H1 (cell line): ENCODE measurements at regions not wholly inside any gene's neighbourhood (a gene's known extent, or its start where the extent isn't known, plus 50 kb on each side); places are given as distances from the start of the nearest gene placed in this dataset.

ENCODE experiments used
- CTCF ChIA-PET: fragments of 300-600 bp; sonication (Branson Sonifier 250); formaldehyde crosslinking; loops from one replicate; lab custom pipeline; 2021; ENCODE audit not compliant: partially characterized antibody; lab: Charles Lee
- POLR2A ChIA-PET: fragments of 300-600 bp; sonication (Branson Sonifier 250); formaldehyde crosslinking; loops from one replicate; lab custom pipeline; 2021; ENCODE audit warnings: inconsistent platforms; ENCODE audit not compliant: partially characterized antibody; lab: Charles Lee
- DNase-seq, 2 experiments: peaks; one replicate each; pipeline versions ENCODE4 v3.0.0 to v3.0.0-alpha.2; 2010 to 2022; ENCODE audit warnings: low spot score in 2 of 2, low read depth in 1 of 2, mixed read lengths in 1 of 2
- FAIRE-seq: peaks from 2 replicates; lab custom pipeline; 2011; peaks lifted over from hg19 to GRCh38; lab: Jason Lieb, UNC
- H2AFZ ChIP-seq: 2 replicates; pipeline ENCODE4 v1.8.1; 2012; ENCODE audit warnings: low read length, inconsistent platforms
- H2AK5ac ChIP-seq: 2 replicates; pipeline ENCODE4 v1.6.1; 2013; ENCODE audit warnings: low read depth, low read length
- H2BK120ac ChIP-seq: replicated peaks from 2 replicates; pipeline ENCODE3; 2013; ENCODE audit warnings: low read depth, low read length, inconsistent platforms
- H2BK12ac ChIP-seq: 2 replicates; pipeline ENCODE4 v1.6.1; 2013; ENCODE audit warnings: low read depth, low read length
- H2BK15ac ChIP-seq: 2 replicates; pipeline ENCODE4 v1.6.1; 2013; ENCODE audit warnings: low read length
- H2BK20ac ChIP-seq: 2 replicates; pipeline ENCODE4 v1.6.1; 2013; ENCODE audit warnings: low read length
- H2BK5ac ChIP-seq: 2 replicates; pipeline ENCODE4 v1.6.1; 2013; ENCODE audit warnings: low read depth, low read length
- H3K14ac ChIP-seq: 2 replicates; pipeline ENCODE4 v1.6.1; 2013; ENCODE audit warnings: inconsistent platforms; ENCODE audit not compliant: insufficient read length
- H3K18ac ChIP-seq: 2 replicates; pipeline ENCODE4 v1.6.1; 2013; ENCODE audit warnings: low read length; ENCODE audit errors: extremely low read depth
- H3K23ac ChIP-seq: 2 replicates; pipeline ENCODE4 v1.6.1; 2013; ENCODE audit warnings: inconsistent platforms; ENCODE audit not compliant: insufficient read length
- H3K23me2 ChIP-seq: 2 replicates; pipeline ENCODE4 v1.6.1; 2013; ENCODE audit warnings: low read depth, low read length
- H3K27ac ChIP-seq: 2 replicates; pipeline ENCODE4 v1.6.1; 2011; ENCODE audit warnings: low read depth, low read length, inconsistent platforms
- H3K27me3 ChIP-seq, 4 experiments: replicated peaks in 1 of 4; 1 replicate in 1 of 4; 2 replicates in 3 of 4; pipeline versions ENCODE4 v1.6.1 to v1.8.1; 2011 to 2013; ENCODE audit warnings: low read length in 3 of 4, mild to moderate bottlenecking in 3 of 4, inconsistent platforms in 2 of 4, mixed read lengths in 2 of 4, moderate library complexity in 1 of 4; ENCODE audit not compliant: control insufficient read depth in 3 of 4, insufficient read depth in 3 of 4; ENCODE audit errors: extremely low read depth in 1 of 4
- H3K36me3 ChIP-seq, 4 experiments: 2 replicates each; pipeline versions ENCODE4 v1.6.1 to v1.8.1; 2011 to 2013; ENCODE audit warnings: mild to moderate bottlenecking in 4 of 4, low read length in 3 of 4, moderate library complexity in 2 of 4, control low read depth in 1 of 4, inconsistent platforms in 1 of 4; ENCODE audit not compliant: insufficient read depth in 4 of 4, control insufficient read depth in 2 of 4
- H3K4ac ChIP-seq: replicated peaks from 2 replicates; pipeline ENCODE3; 2013; ENCODE audit warnings: low read length, low read depth, mixed read lengths, inconsistent platforms; ENCODE audit not compliant: insufficient read length
- H3K4me1 ChIP-seq, 4 experiments: replicated peaks in 1 of 4; 1 replicate in 1 of 4; 2 replicates in 3 of 4; pipeline versions ENCODE4 v1.6.1 to v1.8.1; 2011 to 2013; ENCODE audit warnings: low read length in 3 of 4, inconsistent platforms in 2 of 4, mixed read lengths in 1 of 4; ENCODE audit not compliant: insufficient read depth in 4 of 4, control insufficient read depth in 3 of 4
- H3K4me2 ChIP-seq, 2 experiments: 2 replicates each; pipeline versions ENCODE4 v1.6.1 to v1.8.1; 2011 to 2013; ENCODE audit warnings: low read depth in 2 of 2, low read length in 2 of 2, control low read depth in 1 of 2, inconsistent platforms in 1 of 2, mild to moderate bottlenecking in 1 of 2; ENCODE audit not compliant: insufficient read depth in 1 of 2
- H3K4me3 ChIP-seq, 4 experiments: fragments of 200-600, 300-600 bp in 1 of 4; sonication (generic), shearing (Covaris generic), sonication (Bioruptor Twin) in 1 of 4; 2 replicates each; pipeline versions ENCODE4 v1.5.1 to v1.8.1; 2011 to 2016; ENCODE audit warnings: low read length in 4 of 4, low read depth in 3 of 4, control low read depth in 2 of 4, inconsistent platforms in 2 of 4, mild to moderate bottlenecking in 2 of 4, mixed read lengths in 1 of 4, moderate library complexity in 1 of 4; ENCODE audit not compliant: insufficient read depth in 2 of 4; ENCODE audit errors: extremely low read depth in 1 of 4
- H3K56ac ChIP-seq: replicated peaks from 2 replicates; pipeline ENCODE3; 2013; ENCODE audit warnings: low read depth, mild to moderate bottlenecking, mixed read lengths, low read length, inconsistent platforms; ENCODE audit not compliant: insufficient read length
- H3K79me1 ChIP-seq: 2 replicates; pipeline ENCODE4 v1.6.1; 2013; ENCODE audit warnings: low read depth, low read length, control low read depth
- H3K79me2 ChIP-seq, 2 experiments: 2 replicates each; pipeline versions ENCODE4 v1.6.1 to v1.8.1; 2012 to 2013; ENCODE audit warnings: low read length in 2 of 2, mild to moderate bottlenecking in 2 of 2, inconsistent platforms in 1 of 2; ENCODE audit not compliant: insufficient read depth in 2 of 2, control insufficient read depth in 1 of 2
- H3K9ac ChIP-seq, 4 experiments: replicated peaks in 1 of 4; 1 replicate in 1 of 4; 2 replicates in 3 of 4; pipeline versions ENCODE4 v1.6.1 to v1.8.1; 2011 to 2013; ENCODE audit warnings: low read depth in 3 of 4, low read length in 3 of 4, control low read depth in 2 of 4, mild to moderate bottlenecking in 2 of 4, moderate library complexity in 2 of 4, inconsistent platforms in 1 of 4; ENCODE audit errors: extremely low read depth in 1 of 4
- H3K9me3 ChIP-seq, 2 experiments: 2 replicates each; pipeline versions ENCODE4 v1.6.1 to v1.8.1; 2012 to 2013; ENCODE audit warnings: mild to moderate bottlenecking in 2 of 2, moderate library complexity in 2 of 2, control low read depth in 1 of 2, inconsistent platforms in 1 of 2, low read depth in 1 of 2, low read length in 1 of 2, mixed read lengths in 1 of 2; ENCODE audit not compliant: insufficient read depth in 2 of 2
- H4K20me1 ChIP-seq, 2 experiments: replicated peaks in 1 of 2; 2 replicates each; pipeline versions ENCODE3 to v1.8.1; 2011 to 2013; ENCODE audit warnings: inconsistent platforms in 2 of 2, low read length in 2 of 2, mild to moderate bottlenecking in 1 of 2; ENCODE audit not compliant: insufficient read depth in 2 of 2, control insufficient read depth in 1 of 2
- H4K5ac ChIP-seq: 2 replicates; pipeline ENCODE4 v1.6.1; 2013; ENCODE audit warnings: low read length, low read depth, mixed read lengths, inconsistent platforms; ENCODE audit not compliant: insufficient read length
- H4K8ac ChIP-seq: 2 replicates; pipeline ENCODE4 v1.8.0; 2013; ENCODE audit warnings: mild to moderate bottlenecking, moderate library complexity, low read length, inconsistent platforms; ENCODE audit not compliant: insufficient read depth; ENCODE audit errors: extremely low read depth
- H4K91ac ChIP-seq: replicated peaks from 2 replicates; pipeline ENCODE3; 2013; ENCODE audit warnings: low read length, mixed read lengths, inconsistent platforms; ENCODE audit not compliant: insufficient read length
- ATF2 ChIP-seq: IDR thresholded peaks from 2 replicates; pipeline ENCODE4 v1.6.1; 2012; ENCODE audit warnings: low read length, inconsistent platforms
- BCL11A ChIP-seq, 2 experiments: IDR thresholded peaks; one replicate each; pipeline ENCODE4 v1.6.1; 2011; ENCODE audit warnings: low read depth in 2 of 2, low read length in 2 of 2, mild to moderate bottlenecking in 2 of 2
- BRCA1 ChIP-seq: IDR thresholded peaks from 2 replicates; pipeline ENCODE4 v1.6.1; 2012; ENCODE audit warnings: low read depth, low read length, improper control_type of control experiment
- CREB1 ChIP-seq: IDR thresholded peaks from 2 replicates; pipeline ENCODE4 v1.6.1; 2012; ENCODE audit warnings: inconsistent platforms
- EP300 ChIP-seq, 2 experiments: IDR thresholded peaks; 1 replicate in 1 of 2; 2 replicates in 1 of 2; pipeline ENCODE4 v1.6.1; 2011 to 2012; ENCODE audit warnings: low read depth in 2 of 2, low read length in 2 of 2, mild to moderate bottlenecking in 2 of 2, borderline replicate concordance in 1 of 2, inconsistent platforms in 1 of 2, moderate library complexity in 1 of 2
- FOSL1 ChIP-seq: IDR thresholded peaks from 2 replicates; pipeline ENCODE4 v1.6.1; 2011; ENCODE audit warnings: mild to moderate bottlenecking, low read depth, low read length, moderate library complexity; ENCODE audit not compliant: insufficient read depth
- GTF2F1 ChIP-seq: IDR thresholded peaks from 2 replicates; pipeline ENCODE4 v1.6.1; 2012; ENCODE audit warnings: low read depth, low read length, improper control_type of control experiment, borderline replicate concordance
- HDAC6 ChIP-seq: IDR thresholded peaks from one replicate; pipeline ENCODE4 v1.7.1; 2012; ENCODE audit warnings: low read depth, mild to moderate bottlenecking, inconsistent platforms, low read length, moderate library complexity
- JUND ChIP-seq: IDR thresholded peaks from 2 replicates; pipeline ENCODE4 v1.6.1; 2011; ENCODE audit warnings: mild to moderate bottlenecking, improper control_type of control experiment, low read length
- NANOG ChIP-seq: IDR thresholded peaks from 2 replicates; pipeline ENCODE4 v1.6.1; 2011; ENCODE audit warnings: low read length, low read depth, mild to moderate bottlenecking, inconsistent platforms; ENCODE audit not compliant: insufficient read depth, poor library complexity, severe bottlenecking
- POLR2AphosphoS5 ChIP-seq: IDR thresholded peaks from 2 replicates; pipeline ENCODE4 v1.6.1; 2011; ENCODE audit warnings: low read depth, low read length
- SIX5 ChIP-seq: IDR thresholded peaks from 2 replicates; pipeline ENCODE4 v1.6.1; 2011; ENCODE audit warnings: mild to moderate bottlenecking, low read depth, low read length
- SRF ChIP-seq: IDR thresholded peaks from 2 replicates; pipeline ENCODE4 v1.6.1; 2011; ENCODE audit warnings: mild to moderate bottlenecking, low read depth, low read length, moderate library complexity
- WGBS, 2 experiments: shearing (Covaris generic) in 1 of 2; methylation state at CpG; one replicate each; pipeline versions ENCODE4 v1.1.6 to v1.1.7; 2013 to 2015; ENCODE audit warnings: low lambda C conversion rate in 2 of 2, mixed read lengths in 2 of 2, inconsistent platforms in 1 of 2, low coverage in 1 of 2, missing lambda C conversion rate in 1 of 2; ENCODE audit not compliant: insufficient replicate concordance in 2 of 2, insufficient coverage in 1 of 2, insufficient read length in 1 of 2; ENCODE audit errors: extremely low coverage in 1 of 2, missing lambda C conversion rate in 1 of 2; 5-methylcytosine and 5-hydroxymethylcytosine counted together

- Histone ChIP-seq H3K23me2 (no peaks in the 10 kb centered on the region), H3K14ac (no peak overlapping the region), H3K9me3 (no peaks in the 10 kb centered on the region; a peak in 1 of 4 replicates), H3K9ac (no peak overlapping the region), H4K5ac (no peak overlapping the region), H3K36me3 (no peaks in the 10 kb centered on the region), H3K4me2 (no peak overlapping the region), H3K23ac (no peak overlapping the region), H3K4ac (peak overlapping the region; percentile 32), H3K79me1 (no peaks in the 10 kb centered on the region), H4K20me1 (no peaks in the 10 kb centered on the region), H2BK12ac (no peak overlapping the region), H3K79me2 (no peaks in the 10 kb centered on the region), H3K4me3 (no peak overlapping the region), H3K56ac (no peak overlapping the region), H3K27ac (no peak overlapping the region), H4K91ac (no peak overlapping the region)
- FAIRE-seq = no peak
- DNase-seq = no peak
- TF ChIP-seq ATF2 = no peak
- TF ChIP-seq GTF2F1 = no peak
- no peak for TF ChIP-seq JUND
- TF ChIP-seq POLR2AphosphoS5 = no peak
- TF ChIP-seq EP300 (IDR thresholded peaks at IDR 0.05; ENCODE audit: borderline replicate concordance in 1 of 2, low read depth in 2 of 2, low read length in 2 of 2) = no peak
- no peak for TF ChIP-seq BCL11A (IDR thresholded peaks at IDR 0.05; ENCODE audit: low read depth in 2 of 2, low read length in 2 of 2)
- no peak for TF ChIP-seq FOSL1
- no peak for TF ChIP-seq NANOG
- no peak for TF ChIP-seq SIX5
- no peak for TF ChIP-seq CREB1
- TF ChIP-seq HDAC6 = no peak
- TF ChIP-seq SRF = no peak
- TF ChIP-seq BRCA1 = no peak
- TF ChIP-seq, all 59 proteins: peak for 0
- Histone ChIP-seq H4K8ac (no peak overlapping the region), H2AFZ (no peak overlapping the region), H2BK5ac (no peak overlapping the region), H3K4me1 (peaks cover 0 to 3% (median 0%) of the 10 kb centered on the region in 4 experiments; a peak in 1 of 7 replicates), H2AK5ac (no peak overlapping the region), H2BK15ac (no peak overlapping the region), H2BK20ac (no peak overlapping the region), H2BK120ac (no peak overlapping the region), H3K18ac (no peak overlapping the region), H3K27me3 (no peaks in the 10 kb centered on the region)
- POLR2A ChIA-PET = no interaction called here
- 78% methylated on average over 4 of the region's 4 CpGs; no CpG with 5 or more reads in 1 of the 2 experiments for WGBS, 2 experiments
- CTCF ChIA-PET = no interaction called here
Measured at GRCh38 chr17:62907961-62908360, 58.1 kb upstream of the TANC2 start.
